ENCODE measurements at regions not wholly inside any gene's neighbourhood (a gene's known extent, or its start where the extent isn't known, plus 50 kb on each side); places are given as distances from the start of the nearest gene placed in this dataset.

- TF ChIP-seq CTCF (IDR thresholded peaks at IDR 0.05; ENCODE audit: extremely low read depth, missing control alignments): no peak
- DNase-seq (ENCODE audit: low spot score): no peak
Observed at GRCh38 chr10:128476368-128476725, 350.1 kb upstream of the MKI67 start.

- TF ChIP-seq CTCF (IDR thresholded peaks at IDR 0.05; ENCODE audit: extremely low read depth, missing control alignments): no peak
- DNase-seq (ENCODE audit: low spot score): no peak
Observed at GRCh38 chr10:128476845-128477244, 350.6 kb upstream of the MKI67 start.

- TF ChIP-seq CTCF (IDR thresholded peaks at IDR 0.05; ENCODE audit: extremely low read depth, missing control alignments): no peak
- DNase-seq (ENCODE audit: low spot score): no peak
Observed at GRCh38 chr10:128480601-128481000, 354.4 kb upstream of the MKI67 start.

- no peak for TF ChIP-seq CTCF (IDR thresholded peaks at IDR 0.05; ENCODE audit: extremely low read depth, missing control alignments)
- no peak for DNase-seq (ENCODE audit: low spot score)
Observed at GRCh38 chr10:128481152-128481840, 355.1 kb upstream of the MKI67 start.

GRCh38 chr10:128482052-128482451, 355.8 kb upstream of the MKI67 start:
- no peak for TF ChIP-seq CTCF (IDR thresholded peaks at IDR 0.05; ENCODE audit: extremely low read depth, missing control alignments)
- DNase-seq (ENCODE audit: low spot score): no peak

- no peak for DNase-seq (ENCODE audit: low spot score)
- TF ChIP-seq CTCF (IDR thresholded peaks at IDR 0.05; ENCODE audit: extremely low read depth, missing control alignments): no peak
Observed at GRCh38 chr10:128483216-128483615, 357.0 kb upstream of the MKI67 start.

GRCh38 chr10:128484041-128484440, 357.8 kb upstream of the MKI67 start:
- no peak for TF ChIP-seq CTCF (IDR thresholded peaks at IDR 0.05; ENCODE audit: extremely low read depth, missing control alignments)
- no peak for DNase-seq (ENCODE audit: low spot score)
